HT-29 (cell line): ENCODE measurements at regions not wholly inside any gene's neighbourhood (a gene's known extent, or its start where the extent isn't known, plus 50 kb on each side); places are given as distances from the start of the nearest gene placed in this dataset.
A peak's percentile ranks its signal among the peaks of the same experiment; 100 is the strongest.
"Not testable (repeated sequence)": the region's sequence is repeated elsewhere in the genome, so short reads cannot be mapped to it uniquely, and the experiment has no call there.

Experiments used
- DNase-seq: peaks from one replicate; pipeline ENCODE4 v3.0.0-alpha.2; 2015; ENCODE audit warnings: low spot score

GRCh38 chr5:32842813-32843530 is 131.9 kb downstream of the NPR3 start:
- DNase-seq: peak; percentile 28

- DNase-seq: no peak
Measured at GRCh38 chr5:32843531-32843895, 132.4 kb downstream of the NPR3 start.

GRCh38 chr5:32845171-32845570 is 134.1 kb downstream of the NPR3 start:
- no peak for DNase-seq

- DNase-seq: no peak
Measured at GRCh38 chr5:32848120-32848519, 137.0 kb downstream of the NPR3 start.

GRCh38 chr5:32848681-32849080 is 137.6 kb downstream of the NPR3 start:
- DNase-seq: no peak

- DNase-seq: no peak
Measured at GRCh38 chr5:32850817-32851496, 139.8 kb downstream of the NPR3 start.

GRCh38 chr5:32851559-32852173 is 140.5 kb downstream of the NPR3 start:
- no peak for DNase-seq

- peak; percentile 23 for DNase-seq
Measured at GRCh38 chr5:32852535-32852934, 141.4 kb downstream of the NPR3 start.

GRCh38 chr5:32852976-32853375 is 141.9 kb downstream of the NPR3 start:
- no peak for DNase-seq

- DNase-seq: no peak
Measured at GRCh38 chr5:32854473-32854872, 143.4 kb downstream of the NPR3 start.

- DNase-seq: no peak
Measured at GRCh38 chr5:32859211-32859641, 148.1 kb downstream of the NPR3 start.

GRCh38 chr5:32865475-32865874 is 154.4 kb downstream of the NPR3 start:
- no peak for DNase-seq

GRCh38 chr5:32866138-32866537 is 155.0 kb downstream of the NPR3 start:
- DNase-seq: no peak

GRCh38 chr5:32869216-32869615 is 158.1 kb downstream of the NPR3 start:
- DNase-seq: no peak

GRCh38 chr5:32876791-32877190 is 165.7 kb downstream of the NPR3 start:
- DNase-seq: no peak

- DNase-seq: not testable (repeated sequence)
Measured at GRCh38 chr5:32879364-32879763, 168.2 kb downstream of the NPR3 start.

- no peak for DNase-seq
Measured at GRCh38 chr5:32880796-32881195, 169.7 kb downstream of the NPR3 start.

GRCh38 chr5:32887390-32887789 is 176.3 kb downstream of the NPR3 start:
- DNase-seq: no peak

GRCh38 chr5:32889078-32889477 is 178.0 kb downstream of the NPR3 start:
- no peak for DNase-seq

GRCh38 chr5:32903613-32904012 is 192.5 kb downstream of the NPR3 start:
- DNase-seq: no peak

- DNase-seq: no peak
Measured at GRCh38 chr5:32908641-32909040, 197.5 kb downstream of the NPR3 start.

- DNase-seq: no peak
Measured at GRCh38 chr5:32909207-32909606, 198.1 kb downstream of the NPR3 start.

GRCh38 chr5:32916648-32917047 is 205.5 kb downstream of the NPR3 start:
- peak; percentile 51 for DNase-seq
